ENCODE measurements at regions not wholly inside any gene's neighbourhood (a gene's known extent, or its start where the extent isn't known, plus 50 kb on each side); places are given as distances from the start of the nearest gene placed in this dataset.

GRCh38 chr18:73887801-73888200 lies 259.8 kb downstream of the FBXO15 start:
- Histone ChIP-seq H3K27ac (ENCODE audit: low read depth, low read length, poor library complexity, severe bottlenecking) (no peak overlapping the region), H3K27me3 (replicated peaks; ENCODE audit: insufficient read depth, low read depth, low read length, poor library complexity) (no peaks in the 10 kb centered on the region), H3K9me3 (ENCODE audit: low read depth, low read length, poor library complexity, severe bottlenecking) (no peaks in the 10 kb centered on the region), H3K4me1 (ENCODE audit: insufficient read depth, low read length, poor library complexity, severe bottlenecking) (no peaks in the 10 kb centered on the region), H3K36me3 (ENCODE audit: insufficient read depth, low read length, poor library complexity, severe bottlenecking) (no peaks in the 10 kb centered on the region), H3K4me3 (ENCODE audit: low read depth, low read length, poor library complexity, severe bottlenecking) (no peak overlapping the region)
- TF ChIP-seq EZH2 (IDR thresholded peaks at IDR 0.05; ENCODE audit: borderline replicate concordance, low read depth, low read length, poor library complexity, severe bottlenecking): no peak
- no peak for TF ChIP-seq CTCF (conservative IDR thresholded peaks at IDR 0.05; ENCODE audit: low read depth, low read length)
- POLR2A ChIA-PET (ENCODE audit: low non-redundant PET): no interaction called here
- intact Hi-C loops (cut with micrococcal nuclease; ENCODE audit: unreplicated experiment): no loop called here
- no TSS peak for BruUV-seq (replicated peaks)
- CTCF ChIA-PET: no interaction called here
- no peak for DNase-seq (ENCODE audit: low spot score)

GRCh38 chr18:73884868-73885267 lies 262.8 kb downstream of the FBXO15 start:
- Histone ChIP-seq H3K4me3 (ENCODE audit: low read depth, low read length, poor library complexity, severe bottlenecking) (no peak overlapping the region), H3K36me3 (ENCODE audit: insufficient read depth, low read length, poor library complexity, severe bottlenecking) (no peaks in the 10 kb centered on the region), H3K4me1 (ENCODE audit: insufficient read depth, low read length, poor library complexity, severe bottlenecking) (no peaks in the 10 kb centered on the region), H3K9me3 (ENCODE audit: low read depth, low read length, poor library complexity, severe bottlenecking) (no peaks in the 10 kb centered on the region), H3K27me3 (replicated peaks; ENCODE audit: insufficient read depth, low read depth, low read length, poor library complexity) (no peaks in the 10 kb centered on the region), H3K27ac (ENCODE audit: low read depth, low read length, poor library complexity, severe bottlenecking) (no peak overlapping the region)
- no peak for DNase-seq (ENCODE audit: low spot score)
- ChIA-PET CTCF (no interaction called here), POLR2A (ENCODE audit: low non-redundant PET) (no interaction called here)
- intact Hi-C loops (cut with micrococcal nuclease; ENCODE audit: unreplicated experiment): no loop called here
- BruUV-seq (replicated peaks): no TSS peak
- TF ChIP-seq EZH2 (IDR thresholded peaks at IDR 0.05; ENCODE audit: borderline replicate concordance, low read depth, low read length, poor library complexity, severe bottlenecking): no peak
- no peak for TF ChIP-seq CTCF (conservative IDR thresholded peaks at IDR 0.05; ENCODE audit: low read depth, low read length)

GRCh38 chr18:73881396-73881917 lies 266.2 kb downstream of the FBXO15 start:
- POLR2A ChIA-PET (ENCODE audit: low non-redundant PET): no interaction called here
- intact Hi-C loops (cut with micrococcal nuclease; ENCODE audit: unreplicated experiment): no loop called here
- Histone ChIP-seq H3K27me3 (replicated peaks; ENCODE audit: insufficient read depth, low read depth, low read length, poor library complexity) (no peaks in the 10 kb centered on the region), H3K9me3 (ENCODE audit: low read depth, low read length, poor library complexity, severe bottlenecking) (no peaks in the 10 kb centered on the region), H3K36me3 (ENCODE audit: insufficient read depth, low read length, poor library complexity, severe bottlenecking) (no peaks in the 10 kb centered on the region), H3K27ac (ENCODE audit: low read depth, low read length, poor library complexity, severe bottlenecking) (no peak overlapping the region), H3K4me3 (ENCODE audit: low read depth, low read length, poor library complexity, severe bottlenecking) (no peak overlapping the region), H3K4me1 (ENCODE audit: insufficient read depth, low read length, poor library complexity, severe bottlenecking) (no peaks in the 10 kb centered on the region)
- CTCF ChIA-PET: no interaction called here
- no TSS peak for BruUV-seq (replicated peaks)
- no peak for TF ChIP-seq CTCF (conservative IDR thresholded peaks at IDR 0.05; ENCODE audit: low read depth, low read length)
- TF ChIP-seq EZH2 (IDR thresholded peaks at IDR 0.05; ENCODE audit: borderline replicate concordance, low read depth, low read length, poor library complexity, severe bottlenecking): no peak
- no peak for DNase-seq (ENCODE audit: low spot score)

All from A673 (cell line).